H1 (cell line): ENCODE measurements at regions not wholly inside any gene's neighbourhood (a gene's known extent, or its start where the extent isn't known, plus 50 kb on each side); places are given as distances from the start of the nearest gene placed in this dataset.

Source experiments
- CEBPB ChIP-seq: IDR thresholded peaks from 2 replicates; pipeline ENCODE4 v1.6.1; 2012; ENCODE audit warnings: low read depth, low read length
- CHD2 ChIP-seq: IDR thresholded peaks from 2 replicates; pipeline ENCODE4 v1.6.1; 2012; ENCODE audit warnings: low read length, improper control_type of control experiment
- EP300 ChIP-seq, 2 experiments: IDR thresholded peaks; 1 replicate in 1 of 2; 2 replicates in 1 of 2; pipeline ENCODE4 v1.6.1; 2011 to 2012; ENCODE audit warnings: low read depth in 2 of 2, low read length in 2 of 2, mild to moderate bottlenecking in 2 of 2, borderline replicate concordance in 1 of 2, inconsistent platforms in 1 of 2, moderate library complexity in 1 of 2
- JUN ChIP-seq: IDR thresholded peaks from 2 replicates; pipeline ENCODE4 v1.6.1; 2011; ENCODE audit warnings: low read depth, mild to moderate bottlenecking, improper control_type of control experiment, low read length
- JUND ChIP-seq: IDR thresholded peaks from 2 replicates; pipeline ENCODE4 v1.6.1; 2011; ENCODE audit warnings: mild to moderate bottlenecking, improper control_type of control experiment, low read length
- PHF8 ChIP-seq: fragments of 200-600 bp; sonication (generic); conservative IDR thresholded peaks from 2 replicates; pipeline ENCODE4 v1.7.1; 2012; ENCODE audit warnings: low read depth, mild to moderate bottlenecking, inconsistent platforms, low read length, moderate library complexity
- SP1 ChIP-seq: IDR thresholded peaks from 2 replicates; pipeline ENCODE4 v1.6.1; 2011; ENCODE audit warnings: low read depth, low read length
- TAF1 ChIP-seq: IDR thresholded peaks from 2 replicates; pipeline ENCODE4 v1.6.1; 2011; ENCODE audit warnings: mild to moderate bottlenecking, low read depth, low read length
- TF ChIP-seq, protein P1 (sequence below), 3 experiments: IDR thresholded peaks; 1 replicate in 2 of 3; 2 replicates in 1 of 3; pipeline versions ENCODE4 v1.5.1 to v1.6.1; 2011; ENCODE audit warnings: low read length in 3 of 3, mild to moderate bottlenecking in 3 of 3, inconsistent platforms in 2 of 3, low read depth in 1 of 3, moderate library complexity in 1 of 3; ENCODE audit not compliant: insufficient read depth in 1 of 3; ENCODE audit errors: control extremely low read depth in 1 of 3
- TF ChIP-seq, protein P2 (sequence below): IDR thresholded peaks from 2 replicates; pipeline ENCODE4 v1.6.1; 2012; ENCODE audit warnings: inconsistent platforms
- TF ChIP-seq, protein P3 (sequence below): IDR thresholded peaks from 2 replicates; pipeline ENCODE4 v1.6.1; 2011; ENCODE audit warnings: low read length, improper control_type of control experiment

DNA sequence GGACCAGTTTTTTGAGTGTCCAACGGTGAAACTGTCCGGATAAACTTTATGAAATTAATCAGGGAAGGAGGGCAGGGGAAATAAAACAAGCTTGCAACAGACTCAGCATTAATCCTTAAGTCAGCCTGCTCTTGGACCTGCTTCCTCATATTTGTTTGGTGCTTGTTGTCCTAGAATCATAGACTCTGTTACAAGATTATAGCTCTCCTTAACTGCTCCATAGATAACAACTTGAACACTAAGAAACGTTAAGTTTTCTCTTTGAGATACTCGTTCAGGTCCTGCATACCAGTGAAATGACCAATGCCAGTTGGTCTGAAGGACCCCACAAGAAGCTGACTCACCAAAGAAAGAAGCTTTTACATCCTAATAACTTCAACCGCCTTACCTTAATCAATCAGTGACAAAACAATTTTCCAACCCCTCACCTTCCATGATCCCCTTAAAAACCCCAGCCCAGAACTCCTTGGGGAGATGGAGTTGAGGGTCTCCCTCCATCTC, 493.2 kb downstream of the PID1 start:
- no peak for TF ChIP-seq SP1
- TF ChIP-seq, protein P1, sequence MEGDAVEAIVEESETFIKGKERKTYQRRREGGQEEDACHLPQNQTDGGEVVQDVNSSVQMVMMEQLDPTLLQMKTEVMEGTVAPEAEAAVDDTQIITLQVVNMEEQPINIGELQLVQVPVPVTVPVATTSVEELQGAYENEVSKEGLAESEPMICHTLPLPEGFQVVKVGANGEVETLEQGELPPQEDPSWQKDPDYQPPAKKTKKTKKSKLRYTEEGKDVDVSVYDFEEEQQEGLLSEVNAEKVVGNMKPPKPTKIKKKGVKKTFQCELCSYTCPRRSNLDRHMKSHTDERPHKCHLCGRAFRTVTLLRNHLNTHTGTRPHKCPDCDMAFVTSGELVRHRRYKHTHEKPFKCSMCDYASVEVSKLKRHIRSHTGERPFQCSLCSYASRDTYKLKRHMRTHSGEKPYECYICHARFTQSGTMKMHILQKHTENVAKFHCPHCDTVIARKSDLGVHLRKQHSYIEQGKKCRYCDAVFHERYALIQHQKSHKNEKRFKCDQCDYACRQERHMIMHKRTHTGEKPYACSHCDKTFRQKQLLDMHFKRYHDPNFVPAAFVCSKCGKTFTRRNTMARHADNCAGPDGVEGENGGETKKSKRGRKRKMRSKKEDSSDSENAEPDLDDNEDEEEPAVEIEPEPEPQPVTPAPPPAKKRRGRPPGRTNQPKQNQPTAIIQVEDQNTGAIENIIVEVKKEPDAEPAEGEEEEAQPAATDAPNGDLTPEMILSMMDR (IDR thresholded peaks at IDR 0.05; ENCODE audit: control extremely low read depth in 1 of 3, insufficient read depth in 1 of 3, low read depth in 1 of 3, low read length in 3 of 3) = no peak
- TF ChIP-seq, protein P2, sequence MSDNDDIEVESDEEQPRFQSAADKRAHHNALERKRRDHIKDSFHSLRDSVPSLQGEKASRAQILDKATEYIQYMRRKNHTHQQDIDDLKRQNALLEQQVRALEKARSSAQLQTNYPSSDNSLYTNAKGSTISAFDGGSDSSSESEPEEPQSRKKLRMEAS = no peak
- no peak for TF ChIP-seq EP300 (IDR thresholded peaks at IDR 0.05; ENCODE audit: borderline replicate concordance in 1 of 2, low read depth in 2 of 2, low read length in 2 of 2)
- TF ChIP-seq CEBPB = no peak
- TF ChIP-seq JUN = no peak
- no peak for TF ChIP-seq CHD2
- TF ChIP-seq JUND = no peak
- no peak for TF ChIP-seq TAF1
- no peak for TF ChIP-seq PHF8
- TF ChIP-seq, protein P3, sequence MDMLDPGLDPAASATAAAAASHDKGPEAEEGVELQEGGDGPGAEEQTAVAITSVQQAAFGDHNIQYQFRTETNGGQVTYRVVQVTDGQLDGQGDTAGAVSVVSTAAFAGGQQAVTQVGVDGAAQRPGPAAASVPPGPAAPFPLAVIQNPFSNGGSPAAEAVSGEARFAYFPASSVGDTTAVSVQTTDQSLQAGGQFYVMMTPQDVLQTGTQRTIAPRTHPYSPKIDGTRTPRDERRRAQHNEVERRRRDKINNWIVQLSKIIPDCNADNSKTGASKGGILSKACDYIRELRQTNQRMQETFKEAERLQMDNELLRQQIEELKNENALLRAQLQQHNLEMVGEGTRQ = no peak
